SK-N-SH (cell line): ENCODE measurements at regions not wholly inside any gene's neighbourhood (a gene's known extent, or its start where the extent isn't known, plus 50 kb on each side); places are given as distances from the start of the nearest gene placed in this dataset.
"Not testable (repeated sequence)": the region's sequence is repeated elsewhere in the genome, so short reads cannot be mapped to it uniquely, and the experiment has no call there.

Source experiments
- CTCF ChIA-PET: fragments of 300-600, 350-600 bp; formaldehyde crosslinking; extraction: SDS; loops from one replicate; lab custom pipeline; 2021; lab: Yijun Ruan, JAX
- POLR2A ChIA-PET: fragments of 350-600 bp; sonication (Branson Sonifier 250); formaldehyde crosslinking; extraction: SDS; loops from one replicate; lab custom pipeline; 2020; ENCODE audit warnings: antibody characterized with exemption, inconsistent platforms; lab: Yijun Ruan, JAX
- DNase-seq: peaks from one replicate; pipeline ENCODE4 v3.0.0; 2012
- H2AFZ ChIP-seq: fragments of 200-600 bp; sonication (generic); 2 replicates; pipeline ENCODE4 v1.8.1; 2016; ENCODE audit warnings: antibody characterized with exemption, mild to moderate bottlenecking, low read depth
- H3F3A ChIP-seq: fragments of 200-600 bp; sonication (generic); replicated peaks from 2 replicates; pipeline ENCODE3; 2016; ENCODE audit warnings: antibody characterized with exemption, mild to moderate bottlenecking; ENCODE audit not compliant: insufficient read depth
- H3K27ac ChIP-seq, 2 experiments: fragments of 200-500 bp in 1 of 2; fragments of 200-600 bp in 1 of 2; sonication (Bioruptor generic) in 1 of 2; sonication (generic), shearing (Covaris generic) in 1 of 2; 2 replicates each; pipeline versions ENCODE4 v1.5.1 to v1.6.1; 2014 to 2016; ENCODE audit warnings: low read depth in 2 of 2, inconsistent platforms in 1 of 2, low read length in 1 of 2, mild to moderate bottlenecking in 1 of 2, mixed read lengths in 1 of 2
- H3K27me3 ChIP-seq: fragments of 200-600 bp; sonication (generic), shearing (Covaris generic); 2 replicates; pipeline ENCODE4 v1.6.1; 2016; ENCODE audit warnings: mixed run types; ENCODE audit not compliant: insufficient read depth
- H3K36me3 ChIP-seq, 2 experiments: fragments of 200-500 bp in 1 of 2; fragments of 200-600 bp in 1 of 2; sonication (Bioruptor generic) in 1 of 2; sonication (generic) in 1 of 2; replicated peaks in 1 of 2; 2 replicates each; pipeline versions ENCODE3 to v1.5.1; 2014 to 2016; ENCODE audit warnings: low read length in 1 of 2, mild to moderate bottlenecking in 1 of 2; ENCODE audit not compliant: insufficient read depth in 2 of 2, control insufficient read depth in 1 of 2
- H3K4me1 ChIP-seq, 2 experiments: fragments of 200-500 bp in 1 of 2; fragments of 200-600 bp in 1 of 2; sonication (Bioruptor generic) in 1 of 2; sonication (generic), shearing (Covaris generic) in 1 of 2; 2 replicates each; pipeline versions ENCODE4 v1.5.1 to v1.6.1; 2014 to 2016; ENCODE audit warnings: low read depth in 1 of 2, low read length in 1 of 2, mixed run types in 1 of 2; ENCODE audit not compliant: insufficient read depth in 2 of 2, control insufficient read depth in 1 of 2
- H3K4me2 ChIP-seq: fragments of 200-600 bp; sonication (generic), shearing (Covaris generic); 2 replicates; pipeline ENCODE4 v1.6.1; 2017; ENCODE audit warnings: mixed run types
- H3K4me3 ChIP-seq, 2 experiments: fragments of 200-500 bp in 1 of 2; fragments of 200-600 bp in 1 of 2; sonication (Bioruptor generic) in 1 of 2; sonication (generic), shearing (Covaris generic) in 1 of 2; 2 replicates each; pipeline versions ENCODE4 v1.5.1 to v1.8.1; 2014 to 2016; ENCODE audit warnings: low read depth in 2 of 2, inconsistent platforms in 1 of 2, low read length in 1 of 2, mild to moderate bottlenecking in 1 of 2, mixed read lengths in 1 of 2, moderate library complexity in 1 of 2
- H3K79me2 ChIP-seq: fragments of 200-600 bp; sonication (generic); 2 replicates; pipeline ENCODE4 v1.8.1; 2017; ENCODE audit warnings: mild to moderate bottlenecking; ENCODE audit not compliant: insufficient read depth
- H3K9ac ChIP-seq: fragments of 200-600 bp; sonication (generic); 2 replicates; pipeline ENCODE4 v1.6.1; 2017; ENCODE audit warnings: mixed run types
- H3K9me2 ChIP-seq: fragments of 200-600 bp; sonication (generic); 2 replicates; pipeline ENCODE4 v1.6.1; 2017; ENCODE audit warnings: mixed run types
- H3K9me3 ChIP-seq: fragments of 200-600 bp; sonication (generic); 2 replicates; pipeline ENCODE4 v1.6.1; 2017; ENCODE audit warnings: mixed run types, mild to moderate bottlenecking, moderate library complexity
- H4K20me1 ChIP-seq: fragments of 200-600 bp; sonication (generic); 2 replicates; pipeline ENCODE4 v1.6.1; 2017; ENCODE audit warnings: mild to moderate bottlenecking, mixed run types; ENCODE audit not compliant: insufficient read depth
- CTCF ChIP-seq: fragments of 200-600 bp; sonication (generic); IDR thresholded peaks from 2 replicates; pipeline ENCODE4 v1.6.1; 2017; ENCODE audit warnings: antibody characterized with exemption, mild to moderate bottlenecking, moderate library complexity
- ELF1 ChIP-seq: IDR thresholded peaks from 2 replicates; pipeline ENCODE4 v1.4.0; 2012
- GABPA ChIP-seq: IDR thresholded peaks from 2 replicates; pipeline ENCODE4 v1.4.0; 2012; ENCODE audit warnings: low read depth, mild to moderate bottlenecking
- GATA2 ChIP-seq: sonication (generic); formaldehyde crosslinking; IDR thresholded peaks from 2 replicates; pipeline ENCODE4 v1.5.0; 2020; ENCODE audit warnings: mild to moderate bottlenecking, missing genetic modification reagents
- IRF3 ChIP-seq: fragments of 150-350 bp; IDR thresholded peaks from 2 replicates; pipeline ENCODE4 v1.6.1; 2016; ENCODE audit warnings: mild to moderate bottlenecking, low read depth, low read length
- POLR2AphosphoS5 ChIP-seq: IDR thresholded peaks from 2 replicates; pipeline ENCODE4 v1.6.1; 2012; ENCODE audit warnings: low read depth, low read length
- RAD21 ChIP-seq: IDR thresholded peaks from 2 replicates; pipeline ENCODE4 v1.6.1; 2012; ENCODE audit warnings: mild to moderate bottlenecking, low read length
- RFX5 ChIP-seq: IDR thresholded peaks from 2 replicates; pipeline ENCODE4 v1.6.1; 2012; ENCODE audit warnings: mild to moderate bottlenecking, improper control_type of control experiment, low read length
- SIN3A ChIP-seq: IDR thresholded peaks from 2 replicates; pipeline ENCODE4 v1.6.1; 2012; ENCODE audit warnings: low read depth, mild to moderate bottlenecking, low read length, moderate library complexity, borderline replicate concordance
- TEAD4 ChIP-seq: IDR thresholded peaks from 2 replicates; pipeline ENCODE4 v1.4.0; 2012; ENCODE audit warnings: mild to moderate bottlenecking, borderline replicate concordance; ENCODE audit not compliant: insufficient read depth
- WGBS: methylation state at CpG from one replicate; pipeline ENCODE4 v1.1.6; 2017; ENCODE audit warnings: low lambda C conversion rate; 5-methylcytosine and 5-hydroxymethylcytosine counted together

GRCh38 chr11:38824573-38824972, 2226.5 kb upstream of the RAG2 start:
- Histone ChIP-seq H3F3A (no peaks in the 10 kb centered on the region), H4K20me1 (no peaks in the 10 kb centered on the region), H3K36me3 (no peaks in the 10 kb centered on the region), H3K9me2 (no peaks in the 10 kb centered on the region), H3K4me2 (no peak overlapping the region), H3K4me3 (no peak overlapping the region), H3K9ac (no peak overlapping the region), H3K4me1 (peaks cover 0 to 5% of the 10 kb centered on the region in 2 experiments; a peak in 1 of 4 replicates), H3K79me2 (no peaks in the 10 kb centered on the region), H3K27ac (no peak overlapping the region), H3K9me3 (no peaks in the 10 kb centered on the region; the same call in 1 of the 2 replicates), H3K27me3 (no peaks in the 10 kb centered on the region), H2AFZ (no peak overlapping the region)
- WGBS, result 38% methylated on average over 3 of the region's 3 CpGs
- TF ChIP-seq GABPA, result no peak
- TF ChIP-seq SIN3A, result no peak
- TF ChIP-seq POLR2AphosphoS5, result no peak
- TF ChIP-seq GATA2, result no peak
- no peak for TF ChIP-seq ELF1
- TF ChIP-seq IRF3, result no peak
- no peak for TF ChIP-seq RFX5
- TF ChIP-seq TEAD4, result no peak
- peak; percentile 41 for TF ChIP-seq RAD21
- peak; percentile 45 for TF ChIP-seq CTCF
- ChIA-PET CTCF (interaction anchor here (0.6 to 1.5 kb wide), 5 partner anchors 14 to 1469 kb away, joined by 3 to 6 read pairs (median 3); no protein-coding TSS in a partner anchor), POLR2A (no interaction called here)
- DNase-seq, result peak; percentile 7

- H3K9me2 ChIP-seq, POLR2A ChIA-PET: not testable (repeated sequence)
Observed at GRCh38 chr11:38821786-38822185, 2223.8 kb upstream of the RAG2 start.

More at GRCh38 chr11:38821786-38822185, 2223.8 kb upstream of the RAG2 start:
- DNase-seq, H3K4me3 ChIP-seq, H2AFZ ChIP-seq, H3F3A ChIP-seq, H3K9me3 ChIP-seq, H3K36me3 ChIP-seq, H3K27ac ChIP-seq, H3K79me2 ChIP-seq, H4K20me1 ChIP-seq, CTCF ChIA-PET, H3K27me3 ChIP-seq, H3K9ac ChIP-seq, H3K4me2 ChIP-seq: not testable (repeated sequence)
- H3K4me1 ChIP-seq, result peaks cover 0 to 25% of the 10 kb centered on the region in 2 experiments; a peak in 1 of 4 replicates
- WGBS, result 19% methylated on average over 8 of the region's 9 CpGs
